ENCODE measurements at regions not wholly inside any gene's neighbourhood (a gene's known extent, or its start where the extent isn't known, plus 50 kb on each side); places are given as distances from the start of the nearest gene placed in this dataset.

DNA sequence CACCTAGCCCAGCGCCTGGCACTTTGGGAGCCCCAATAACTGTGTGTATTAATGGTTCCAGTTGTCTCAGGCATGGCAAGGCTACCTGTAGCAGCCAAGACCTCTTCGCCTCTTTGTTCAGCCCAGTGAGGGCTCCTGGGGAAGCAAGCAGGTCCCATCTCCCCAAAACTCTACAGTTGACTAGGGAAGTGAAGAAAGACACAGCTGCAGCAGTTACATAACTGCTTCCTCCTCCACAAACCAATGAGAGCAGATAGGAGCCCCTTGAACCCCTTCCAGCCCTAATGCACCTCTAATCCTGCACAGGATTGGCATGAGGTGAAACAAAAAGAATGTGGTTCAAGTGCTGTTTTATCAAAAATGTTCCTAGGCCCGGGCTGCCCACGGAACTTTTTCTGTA lies 100.5 kb downstream of the SYF2 start:
- DNase-seq (ENCODE audit: low spot score) = no peak
- TF ChIP-seq, protein P1, sequence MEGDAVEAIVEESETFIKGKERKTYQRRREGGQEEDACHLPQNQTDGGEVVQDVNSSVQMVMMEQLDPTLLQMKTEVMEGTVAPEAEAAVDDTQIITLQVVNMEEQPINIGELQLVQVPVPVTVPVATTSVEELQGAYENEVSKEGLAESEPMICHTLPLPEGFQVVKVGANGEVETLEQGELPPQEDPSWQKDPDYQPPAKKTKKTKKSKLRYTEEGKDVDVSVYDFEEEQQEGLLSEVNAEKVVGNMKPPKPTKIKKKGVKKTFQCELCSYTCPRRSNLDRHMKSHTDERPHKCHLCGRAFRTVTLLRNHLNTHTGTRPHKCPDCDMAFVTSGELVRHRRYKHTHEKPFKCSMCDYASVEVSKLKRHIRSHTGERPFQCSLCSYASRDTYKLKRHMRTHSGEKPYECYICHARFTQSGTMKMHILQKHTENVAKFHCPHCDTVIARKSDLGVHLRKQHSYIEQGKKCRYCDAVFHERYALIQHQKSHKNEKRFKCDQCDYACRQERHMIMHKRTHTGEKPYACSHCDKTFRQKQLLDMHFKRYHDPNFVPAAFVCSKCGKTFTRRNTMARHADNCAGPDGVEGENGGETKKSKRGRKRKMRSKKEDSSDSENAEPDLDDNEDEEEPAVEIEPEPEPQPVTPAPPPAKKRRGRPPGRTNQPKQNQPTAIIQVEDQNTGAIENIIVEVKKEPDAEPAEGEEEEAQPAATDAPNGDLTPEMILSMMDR (IDR thresholded peaks at IDR 0.05) = no peak

DNA sequence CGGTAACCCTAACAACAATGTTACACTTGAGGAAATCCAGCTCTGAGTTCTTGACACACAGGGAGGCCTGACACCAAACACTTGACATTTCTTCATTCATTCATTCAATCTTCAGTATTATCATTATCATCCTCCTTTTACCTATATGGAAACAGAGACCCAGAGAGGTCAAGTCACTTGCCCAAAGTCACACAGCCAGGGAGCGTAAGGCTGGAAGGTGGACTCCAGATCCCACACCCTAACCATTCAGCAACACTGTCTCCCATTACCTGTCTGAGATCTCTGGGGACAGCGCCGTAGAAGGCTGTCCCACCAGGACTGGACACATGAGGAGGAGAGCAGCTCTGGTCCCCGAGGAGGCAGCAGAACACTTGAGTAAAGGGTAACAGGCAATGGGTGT lies 101.4 kb downstream of the SYF2 start:
- TF ChIP-seq, protein P1 (IDR thresholded peaks at IDR 0.05) = no peak
- ATAC-seq (ENCODE audit: low FRiP score) = no peak

More for the DNA sequence above, 100.5 kb downstream of the SYF2 start:
- no peak for ATAC-seq (ENCODE audit: low FRiP score)

DNA sequence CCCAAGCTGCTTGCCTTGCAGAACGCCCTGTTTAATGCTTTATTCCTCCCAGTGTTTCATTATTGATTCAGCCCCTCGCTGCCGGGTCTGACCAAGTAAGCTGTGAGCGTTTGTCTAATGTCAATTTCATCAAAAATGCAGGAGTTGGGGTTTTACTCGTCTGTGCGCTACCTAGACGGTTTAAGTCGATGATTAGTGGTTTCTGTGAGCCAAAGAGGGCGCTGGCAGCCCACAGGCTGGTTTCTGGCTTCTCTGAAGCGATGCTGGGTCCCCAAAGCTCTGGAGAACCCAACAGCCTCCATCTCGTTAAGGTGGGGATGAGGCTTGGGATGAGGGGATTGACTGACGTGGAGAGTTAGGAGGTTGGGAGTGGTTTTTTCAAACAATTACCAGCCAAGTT lies 102.9 kb downstream of the SYF2 start:
- no peak for DNase-seq (ENCODE audit: low spot score)
- TF ChIP-seq, protein P1 (IDR thresholded peaks at IDR 0.05) = no peak
- no peak for ATAC-seq (ENCODE audit: low FRiP score)

More for the DNA sequence above, 101.4 kb downstream of the SYF2 start:
- DNase-seq (ENCODE audit: low spot score) = no peak

DNA sequence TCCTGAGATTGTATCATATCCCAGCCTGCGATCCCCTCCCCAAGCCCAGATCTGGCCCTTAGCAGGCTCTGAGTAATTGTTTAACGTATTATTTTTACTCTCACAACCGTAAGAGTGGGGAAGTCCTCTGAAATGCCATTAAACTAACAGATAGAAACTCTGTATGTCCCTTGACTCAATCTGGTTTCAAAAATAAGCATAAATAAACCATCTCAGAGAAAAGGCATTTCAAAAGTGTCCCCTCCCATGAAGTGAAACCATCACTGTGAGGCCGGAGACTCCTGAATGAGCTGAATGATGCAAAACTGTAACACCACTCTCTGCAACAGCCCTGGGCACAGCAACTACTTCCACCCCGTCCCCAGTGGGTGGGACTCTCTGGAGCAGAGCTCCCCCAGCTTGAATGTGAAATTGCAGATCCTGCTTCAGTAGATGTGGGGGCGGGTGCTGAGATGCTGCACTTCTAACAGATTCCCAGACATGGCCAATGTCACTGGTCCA lies 104.1 kb downstream of the SYF2 start:
- DNase-seq (ENCODE audit: low spot score) (no peak), ATAC-seq (ENCODE audit: low FRiP score) (no peak)
- TF ChIP-seq, protein P1 (IDR thresholded peaks at IDR 0.05) = no peak

DNA sequence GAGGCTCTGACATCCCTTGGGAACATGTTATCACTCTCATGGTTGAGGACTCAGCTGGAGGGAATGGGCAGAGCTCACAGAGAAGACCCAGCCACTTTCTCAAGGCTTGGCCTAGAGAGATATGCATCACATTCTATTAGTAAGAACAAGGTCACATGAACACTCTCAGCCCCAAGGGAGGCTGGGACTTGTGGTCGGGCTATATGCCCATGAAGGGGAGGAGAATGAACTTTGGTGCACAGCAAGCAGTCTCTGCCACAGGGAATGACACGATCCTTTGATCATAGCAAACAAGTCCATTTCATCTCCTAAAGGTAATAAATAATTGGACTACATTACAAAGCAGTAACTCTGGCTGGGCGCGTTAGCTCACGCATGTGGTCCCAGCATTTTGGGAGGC lies 105.7 kb downstream of the SYF2 start:
- ATAC-seq (ENCODE audit: low FRiP score) (no peak), DNase-seq (ENCODE audit: low spot score) (no peak)
- TF ChIP-seq, protein P1 (IDR thresholded peaks at IDR 0.05) = no peak

DNA sequence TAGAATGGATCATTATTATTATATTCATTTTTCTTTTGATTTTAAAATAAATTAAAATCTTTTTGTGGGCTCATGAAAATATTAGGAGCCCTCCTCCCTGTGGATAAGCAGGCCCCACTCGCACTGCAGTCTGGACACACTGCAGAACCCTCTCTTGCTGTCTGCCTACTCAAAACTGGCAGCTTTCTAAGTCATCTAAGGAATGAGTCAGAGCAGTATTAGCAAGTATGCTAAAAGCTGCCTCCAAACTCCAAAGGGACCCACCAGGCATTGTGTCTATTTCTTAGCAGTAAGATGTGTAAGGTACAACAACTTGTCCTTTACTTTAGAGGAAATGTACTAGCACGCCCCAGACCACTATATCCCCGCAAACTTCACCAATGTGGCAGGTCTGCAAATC lies 108.8 kb downstream of the SYF2 start:
- ATAC-seq (ENCODE audit: low FRiP score) (no peak), DNase-seq (ENCODE audit: low spot score) (no peak)
- TF ChIP-seq, protein P1 (IDR thresholded peaks at IDR 0.05) = no peak

DNA sequence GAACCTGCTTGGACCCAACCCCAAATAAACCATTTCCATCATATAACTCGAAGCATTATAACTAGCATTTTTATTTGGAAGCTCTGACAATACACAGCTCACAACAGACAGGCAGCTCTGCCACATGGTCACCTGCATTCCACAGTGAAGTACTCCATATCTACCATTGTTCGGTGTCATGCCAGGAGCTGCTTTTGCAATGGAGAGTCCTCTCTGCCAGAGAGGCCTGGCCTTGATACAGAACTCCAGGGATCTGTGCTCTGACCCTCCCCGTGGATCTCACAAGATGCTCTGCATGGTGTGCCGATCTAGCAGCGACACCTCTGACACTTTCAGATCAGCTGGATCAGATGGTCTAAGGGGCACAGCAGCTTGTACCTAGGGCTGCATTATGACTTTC lies 109.6 kb downstream of the SYF2 start:
- DNase-seq (ENCODE audit: low spot score) = no peak
- TF ChIP-seq, protein P1 (IDR thresholded peaks at IDR 0.05) = no peak
- ATAC-seq (ENCODE audit: low FRiP score) = no peak

Data from omental fat pad (tissue), 3 donors.